ENCODE measurements at regions not wholly inside any gene's neighbourhood (a gene's known extent, or its start where the extent isn't known, plus 50 kb on each side); places are given as distances from the start of the nearest gene placed in this dataset.

- H3K36me3 ChIP-seq (ENCODE audit: insufficient read depth): peaks cover 5% of the 10 kb centered on the region; the same call in 1 of the 2 replicates
- H3K27me3 ChIP-seq (ENCODE audit: insufficient read depth): peaks cover 17% of the 10 kb centered on the region; the same call in 1 of the 2 replicates
- no peak for TF ChIP-seq EZH2 (IDR thresholded peaks at IDR 0.05; ENCODE audit: low read depth, unreplicated experiment)
- TF ChIP-seq ETS1 (IDR thresholded peaks at IDR 0.05): no peak
- no peak for TF ChIP-seq CTCF (conservative IDR thresholded peaks at IDR 0.05; ENCODE audit: low read depth in 2 of 2)
- no peak for TF ChIP-seq ZNF331 (CRISPR knock-in tag; IDR thresholded peaks at IDR 0.05; ENCODE audit: low read depth)
- TF ChIP-seq ZNF462 (CRISPR knock-in tag; IDR thresholded peaks at IDR 0.05): no peak
- TF ChIP-seq STAT1 (IDR thresholded peaks at IDR 0.05; ENCODE audit: unreplicated experiment): no peak
- TF ChIP-seq NANOG (IDR thresholded peaks at IDR 0.05; ENCODE audit: borderline replicate concordance): no peak
- no peak for TF ChIP-seq ZNF114 (CRISPR knock-in tag; IDR thresholded peaks at IDR 0.05)
- TF ChIP-seq CREB1 (CRISPR knock-in tag; IDR thresholded peaks at IDR 0.05; ENCODE audit: low read depth): no peak
- no peak for TF ChIP-seq EZH2phosphoT487 (IDR thresholded peaks at IDR 0.05; ENCODE audit: unreplicated experiment)
- TF ChIP-seq JUNB (IDR thresholded peaks at IDR 0.05; ENCODE audit: unreplicated experiment): no peak
- no peak for TF ChIP-seq POLR2AphosphoS5 (IDR thresholded peaks at IDR 0.05; ENCODE audit: low read depth)
- no peak for TF ChIP-seq REST (IDR thresholded peaks at IDR 0.05; ENCODE audit: unreplicated experiment)
- peak overlapping the region; percentile 86 for H3K4me2 ChIP-seq
- H3K4me1 ChIP-seq (ENCODE audit: insufficient read depth): peaks cover 15% of the 10 kb centered on the region; the same call in 1 of the 2 replicates
- no peak overlapping the region for H3K27ac Mint-ChIP-seq
- H3K4me3 Mint-ChIP-seq: peak overlapping the region; percentile 77
- 0 out of 2 replicates have a peak, but pooled peaks cover 5% of the 10 kb centered on the region for H3F3A ChIP-seq (replicated peaks; ENCODE audit: low read depth)
- peaks cover 29% of the 10 kb centered on the region for H3K4me1 Mint-ChIP-seq
- DNase-seq (ENCODE audit: low spot score): no peak
- peak overlapping the region; percentile 60 for H3K4me3 ChIP-seq
- H3K9me3 Mint-ChIP-seq: no peaks in the 10 kb centered on the region
- no peaks in the 10 kb centered on the region for H3K79me2 ChIP-seq (replicated peaks; ENCODE audit: insufficient read depth)
- no peak overlapping the region for H3K27ac ChIP-seq (ENCODE audit: low read depth)
- H3K9me2 ChIP-seq (ENCODE audit: insufficient read depth): no peaks in the 10 kb centered on the region
- H3K36me3 Mint-ChIP-seq (ENCODE audit: low read depth): no peaks in the 10 kb centered on the region
- ATAC-seq: no peak
- no peaks in the 10 kb centered on the region for H4K20me1 ChIP-seq (replicated peaks; ENCODE audit: insufficient read depth)
- peaks cover 11% of the 10 kb centered on the region for H3K27me3 Mint-ChIP-seq (ENCODE audit: insufficient read depth, low read depth, poor library complexity)
- H2AFZ ChIP-seq: peak overlapping the region; percentile 93
These were observed 149.1 kb upstream of the KLF4 start for GRCh38 chr9:107638521-107639310.

Measured in GM23338 (cell line).